ENCODE measurements at regions not wholly inside any gene's neighbourhood (a gene's known extent, or its start where the extent isn't known, plus 50 kb on each side); places are given as distances from the start of the nearest gene placed in this dataset.
"Not testable (repeated sequence)": the region's sequence is repeated elsewhere in the genome, so short reads cannot be mapped to it uniquely, and the experiment has no call there.

DNA sequence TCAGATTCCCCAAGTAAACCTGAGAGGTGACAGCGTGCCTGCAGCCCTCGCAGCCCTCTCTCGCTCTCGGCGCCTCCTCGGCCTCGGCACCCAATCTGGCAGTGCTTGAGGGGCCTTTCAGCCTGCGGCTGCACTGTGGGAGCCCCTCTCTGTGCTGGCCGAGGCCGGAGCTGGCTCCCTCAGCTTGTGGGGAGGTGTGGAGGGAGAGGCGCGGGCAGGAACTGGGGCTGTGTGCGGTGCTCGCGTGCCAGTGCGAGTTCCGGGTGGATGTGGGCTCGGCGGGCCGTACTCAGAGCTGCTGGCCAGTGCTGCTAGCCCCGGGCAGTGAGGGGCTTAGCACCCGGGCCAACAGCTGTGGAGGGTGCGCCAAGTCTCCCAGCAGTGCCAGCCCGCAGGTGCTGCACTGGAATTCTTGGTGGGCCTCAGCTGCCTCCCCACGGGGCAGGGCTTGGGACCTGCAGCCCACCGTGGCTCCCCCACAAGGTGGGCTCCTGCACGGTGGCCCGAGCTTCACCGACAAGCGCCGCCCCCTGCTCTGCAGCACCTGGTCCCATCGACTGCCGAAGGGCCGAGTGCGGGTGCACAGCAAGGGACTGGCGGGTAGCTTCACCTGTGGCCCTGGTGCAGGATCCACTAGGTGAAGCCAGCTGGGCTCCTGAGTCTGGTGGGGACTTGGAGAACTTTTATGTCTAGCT lies 809.7 kb upstream of the ADGRB3 start:
- no peak for DNase-seq

DNA sequence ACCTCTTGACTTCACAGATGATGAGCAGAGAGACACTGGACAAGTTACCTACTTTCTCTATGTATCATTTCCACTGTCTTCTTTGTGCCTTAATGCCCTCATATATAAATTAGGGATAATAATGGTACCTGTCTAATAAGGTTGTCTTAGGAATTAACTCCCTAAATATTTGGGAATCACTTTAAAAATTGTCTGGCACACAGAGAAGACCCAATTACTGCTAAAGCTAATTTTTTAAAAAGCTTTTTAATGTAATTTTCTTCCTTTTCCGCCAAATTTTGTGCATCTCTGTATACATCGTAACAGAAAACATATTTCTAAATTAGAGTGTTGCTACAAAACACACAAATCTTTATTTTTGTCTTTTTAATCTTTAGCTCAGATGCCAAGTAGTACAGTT lies 816.8 kb upstream of the ADGRB3 start:
- DNase-seq = no peak

DNA sequence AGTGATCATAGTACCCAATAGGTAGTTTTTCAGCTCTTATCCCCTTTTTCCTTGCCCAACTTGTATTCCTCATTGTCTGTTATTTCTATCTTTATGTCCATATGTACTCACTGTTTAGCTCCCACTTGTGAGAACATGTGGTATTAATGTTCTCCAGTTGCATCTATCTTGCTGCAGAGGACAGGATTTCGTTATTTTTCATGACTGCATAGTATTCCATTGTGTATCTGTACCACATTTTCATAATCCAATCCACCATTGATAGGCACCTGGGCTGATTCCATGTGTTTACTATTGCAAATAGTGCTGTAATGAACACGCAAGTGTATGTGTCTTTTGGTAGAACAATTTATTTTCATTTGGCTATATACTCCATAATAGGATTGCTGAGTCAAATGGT lies 819.5 kb upstream of the ADGRB3 start:
- no peak for DNase-seq

GRCh38 chr6:67814262-67814661 lies 820.8 kb upstream of the ADGRB3 start:
- no peak for DNase-seq

GRCh38 chr6:67812693-67813092 lies 822.4 kb upstream of the ADGRB3 start:
- DNase-seq = no peak

DNA sequence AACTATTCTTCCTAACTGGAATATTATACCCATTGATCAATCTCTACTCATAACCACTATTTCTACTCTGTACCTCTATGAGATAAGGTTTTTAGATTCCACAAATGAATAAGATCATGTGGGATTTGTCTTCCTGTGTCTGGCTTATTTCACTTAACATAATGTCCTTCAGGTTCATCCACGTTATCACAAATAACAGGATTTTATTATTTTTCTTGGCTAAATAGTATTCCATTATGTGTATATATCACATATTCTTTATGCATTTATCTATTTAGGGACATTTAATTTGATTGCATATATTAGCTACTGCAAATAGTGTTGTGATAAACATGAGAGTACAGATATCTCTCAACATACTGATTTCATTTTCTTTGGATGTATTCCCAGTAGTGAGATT lies 823.0 kb upstream of the ADGRB3 start:
- DNase-seq = no peak

DNA sequence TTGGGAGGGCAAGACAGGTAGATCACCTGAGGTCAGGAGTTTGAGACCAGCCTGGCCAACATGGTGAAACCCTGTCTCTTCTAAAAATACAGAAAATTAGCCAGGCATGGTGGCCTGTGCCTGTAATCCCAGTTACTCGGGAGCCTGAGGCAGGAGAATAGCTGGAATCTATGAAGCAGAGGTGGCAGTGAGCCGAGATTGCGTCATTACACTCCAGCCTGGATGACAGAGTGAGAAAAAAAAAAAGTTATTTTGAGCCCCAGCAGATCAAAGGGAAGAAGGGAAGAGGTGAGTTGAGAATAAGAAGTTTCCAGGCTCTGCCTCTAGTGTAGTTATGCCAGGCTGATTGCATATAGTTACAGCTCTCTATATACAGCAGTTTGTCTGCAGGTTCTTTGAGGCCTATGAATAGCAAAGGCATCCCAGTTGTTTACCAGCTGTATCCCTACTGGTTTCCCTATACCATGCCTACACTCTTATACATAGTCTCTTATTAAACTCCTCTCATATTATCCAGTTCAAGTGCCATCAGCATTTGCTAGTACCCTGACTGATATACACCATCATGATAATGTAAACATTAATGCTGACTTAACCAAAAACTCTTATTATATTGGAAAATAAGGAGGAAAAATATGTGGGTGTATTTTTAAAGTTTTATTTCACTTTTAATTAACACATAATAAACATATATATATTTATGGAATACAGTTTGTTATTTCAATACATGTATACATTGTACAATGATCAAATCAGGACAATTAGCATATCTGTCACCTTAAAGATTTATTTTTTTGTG lies 823.6 kb upstream of the ADGRB3 start:
- DNase-seq = no peak

DNA sequence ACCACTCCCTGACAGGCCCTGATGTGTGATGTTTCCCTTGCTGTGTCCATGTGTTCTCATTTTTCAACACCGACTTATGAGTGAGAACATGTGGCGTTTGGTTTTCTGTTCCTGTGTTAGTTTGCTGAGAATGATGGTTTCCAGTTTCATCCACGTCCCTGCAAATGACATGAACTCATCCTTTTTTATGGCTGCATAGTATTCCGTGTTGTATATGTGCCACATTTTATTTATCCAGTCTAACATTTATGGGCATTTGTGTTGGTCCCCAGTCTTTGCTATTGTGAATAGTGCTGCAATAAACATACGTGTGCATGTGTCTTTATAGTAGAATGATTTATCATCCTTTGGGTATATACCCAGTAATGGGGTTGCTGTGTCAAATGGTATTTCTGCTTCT lies 830.3 kb upstream of the ADGRB3 start:
- DNase-seq = not testable (repeated sequence)

DNA sequence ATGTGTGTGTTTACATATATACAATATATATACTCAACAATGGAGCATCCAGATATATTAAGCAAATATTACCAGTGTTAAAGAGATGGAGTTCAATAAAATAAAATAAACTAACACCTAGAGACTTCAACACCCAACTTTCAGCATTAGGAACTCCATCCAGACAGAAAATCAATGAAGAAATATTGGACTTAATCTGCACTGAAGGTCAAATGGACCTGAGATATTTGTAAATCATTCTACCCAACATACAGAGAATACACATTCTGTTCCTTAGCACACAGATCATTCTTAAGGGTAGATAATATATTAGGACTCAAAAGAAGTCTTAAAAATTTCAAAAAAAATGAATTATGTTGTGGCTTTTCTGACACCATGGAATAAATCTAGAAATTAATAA lies 832.3 kb upstream of the ADGRB3 start:
- DNase-seq = no peak

- no peak for DNase-seq
Observed at GRCh38 chr6:67792996-67793395, 842.1 kb upstream of the ADGRB3 start.

GRCh38 chr6:67790569-67790968 lies 844.5 kb upstream of the ADGRB3 start:
- no peak for DNase-seq

- not testable (repeated sequence) for DNase-seq
Observed at GRCh38 chr6:67787119-67787518, 848.0 kb upstream of the ADGRB3 start.

DNA sequence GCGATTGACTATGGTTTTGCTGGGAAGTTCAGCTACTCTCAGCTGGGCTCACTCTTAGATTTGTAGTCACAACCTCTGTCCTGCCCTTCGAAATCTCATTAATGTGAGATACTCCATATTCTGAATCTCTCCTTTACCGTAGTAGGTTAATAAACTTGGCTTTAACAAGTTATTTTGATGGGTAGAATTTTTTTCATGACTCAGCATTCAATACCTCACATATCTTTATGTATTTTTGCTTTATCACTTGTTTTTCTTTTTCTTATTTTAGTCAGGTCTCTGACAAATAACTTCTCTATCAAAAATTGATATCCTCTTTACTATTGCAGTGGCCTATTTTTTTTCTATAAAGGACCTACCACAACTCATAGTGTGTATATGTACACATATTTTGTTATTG lies 855.2 kb upstream of the ADGRB3 start:
- no peak for DNase-seq

- no peak for DNase-seq
Observed at GRCh38 chr6:67775333-67775732, 859.7 kb upstream of the ADGRB3 start.

- DNase-seq = no peak
Observed at GRCh38 chr6:67768972-67769371, 866.1 kb upstream of the ADGRB3 start.

DNA sequence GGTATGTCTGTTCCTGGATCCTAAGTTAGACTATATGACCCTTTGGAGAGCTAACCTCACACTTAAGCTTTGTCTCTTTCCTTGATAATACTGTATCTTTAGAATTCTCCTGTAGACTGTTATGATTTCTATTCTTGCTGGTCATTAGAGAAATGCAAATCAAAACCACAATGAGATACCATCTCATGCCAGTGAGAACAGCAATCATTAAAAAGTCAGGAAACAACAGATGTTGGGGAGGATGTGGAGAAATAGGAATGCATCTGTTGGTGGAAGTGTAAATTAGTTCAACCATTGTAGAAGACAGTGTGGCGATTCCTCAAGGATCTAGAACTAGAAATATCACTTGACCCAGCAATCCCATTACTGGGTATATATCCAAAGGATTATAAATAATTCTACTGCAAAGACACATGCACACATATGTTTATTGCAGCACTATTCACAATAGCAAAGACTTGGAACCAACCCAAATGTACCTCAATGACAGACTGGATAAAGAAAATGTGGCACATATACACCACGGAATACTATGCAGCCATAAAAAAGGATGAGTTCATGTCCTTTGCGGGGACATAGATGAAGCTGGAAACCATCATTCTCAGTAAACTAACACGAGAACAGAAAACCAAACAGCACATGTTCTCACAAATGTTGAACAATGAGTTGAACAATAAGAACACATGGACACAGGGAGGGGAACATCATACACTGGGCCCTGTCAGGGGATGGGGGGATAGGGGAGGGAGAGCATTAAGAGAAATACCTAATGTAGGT lies 867.8 kb upstream of the ADGRB3 start:
- DNase-seq = not testable (repeated sequence)

DNA sequence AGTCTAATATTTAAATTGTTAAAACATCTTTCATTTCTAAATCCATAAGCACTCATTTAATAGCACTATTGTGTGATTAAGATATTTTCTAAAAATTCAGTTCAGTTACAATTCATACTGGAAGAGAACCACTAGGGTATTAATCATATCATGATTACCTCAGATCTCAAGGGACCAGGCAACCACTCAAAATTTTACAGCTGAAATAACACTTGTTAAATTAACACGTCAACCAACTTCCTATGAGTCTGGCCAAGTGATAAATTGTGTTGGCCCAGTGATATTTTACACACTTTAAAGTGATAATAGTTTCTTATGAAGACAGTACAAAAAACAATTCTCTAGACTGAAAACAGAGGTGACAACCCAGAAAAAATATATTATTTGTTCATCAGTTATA lies 869.0 kb upstream of the ADGRB3 start:
- no peak for DNase-seq

DNA sequence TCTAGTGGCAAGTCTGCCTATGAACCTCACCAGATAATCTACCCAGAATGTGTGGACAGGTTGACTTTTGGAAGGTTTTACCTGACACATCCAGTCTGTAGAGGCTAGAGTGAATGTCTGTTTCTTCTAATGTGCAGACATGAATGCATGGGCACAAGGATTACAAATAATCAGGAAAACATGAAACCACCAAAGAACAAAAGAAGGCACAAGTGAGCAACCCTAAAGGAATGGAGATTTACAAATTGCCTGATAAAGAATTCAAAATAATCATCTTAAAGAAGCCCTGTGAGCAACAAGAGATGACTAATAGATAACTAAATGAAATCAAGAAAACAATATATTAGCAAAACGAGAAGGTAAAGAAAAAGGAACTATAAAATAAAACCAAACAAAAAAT lies 876.1 kb upstream of the ADGRB3 start:
- DNase-seq = no peak

DNA sequence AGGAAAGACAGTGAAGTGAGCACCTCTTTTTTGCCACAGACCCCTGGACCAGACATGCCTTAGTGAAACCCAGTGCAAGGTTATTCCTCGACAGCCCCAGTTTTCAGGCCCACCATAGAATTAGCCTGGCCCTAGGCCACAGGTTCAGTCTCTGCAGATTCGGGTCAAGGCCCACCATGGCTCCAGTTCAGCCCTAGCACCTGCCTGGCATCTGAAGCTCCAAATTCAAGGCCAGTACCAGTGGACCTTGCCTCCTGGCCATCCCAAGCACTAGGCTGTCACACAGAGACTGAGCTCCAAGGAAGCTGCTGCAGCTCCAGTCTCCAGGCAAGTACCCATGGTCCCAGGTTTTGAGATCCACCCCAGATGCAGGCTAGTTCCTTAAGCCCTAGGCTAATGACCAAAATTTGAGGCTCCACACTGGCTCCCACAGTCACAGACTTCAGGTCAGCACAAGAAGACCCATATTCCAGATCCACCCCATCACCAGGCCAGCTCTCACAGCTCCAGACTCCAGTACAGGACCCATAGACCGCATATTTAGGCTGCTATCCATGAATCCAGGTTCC lies 877.5 kb upstream of the ADGRB3 start:
- DNase-seq = no peak

GRCh38 chr6:67748521-67748920 lies 886.6 kb upstream of the ADGRB3 start:
- DNase-seq = no peak

DNA sequence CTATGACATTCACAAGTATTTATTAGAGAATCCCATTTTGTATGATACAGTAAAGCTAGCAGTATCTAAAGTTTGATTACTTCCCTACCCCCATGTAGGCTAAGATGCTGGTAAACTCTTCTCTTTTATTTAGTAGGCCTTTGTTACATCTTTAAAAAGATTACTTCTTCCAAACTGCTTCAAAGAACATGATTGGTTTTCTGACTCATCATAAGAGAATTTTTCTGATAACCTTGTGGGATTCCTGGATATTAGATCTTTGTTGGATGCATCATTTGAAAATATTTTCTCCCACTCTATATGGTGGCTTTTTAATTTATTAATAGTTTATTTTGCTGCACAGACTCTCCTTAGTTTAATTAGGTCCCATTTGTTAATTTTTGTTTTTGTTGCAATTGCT lies 898.3 kb upstream of the ADGRB3 start:
- DNase-seq = no peak

- DNase-seq = no peak
Observed at GRCh38 chr6:67736161-67736560, 898.9 kb upstream of the ADGRB3 start.

- no peak for DNase-seq
Observed at GRCh38 chr6:67735623-67736022, 899.5 kb upstream of the ADGRB3 start.

- DNase-seq = no peak
Observed at GRCh38 chr6:67722861-67723261, 912.2 kb upstream of the ADGRB3 start.

Measured in CD4-positive, alpha-beta T cell treated with Interleukin-12 subunit alpha and Interleukin-12 subunit beta, for 1 hour (primary cell).